Posterior cingulate gyrus (tissue), 11 donors: ENCODE measurements at regions not wholly inside any gene's neighbourhood (a gene's known extent, or its start where the extent isn't known, plus 50 kb on each side); places are given as distances from the start of the nearest gene placed in this dataset.
"Not testable (repeated sequence)": the region's sequence is repeated elsewhere in the genome, so short reads cannot be mapped to it uniquely, and the experiment has no call there.

Source experiments
- DNase-seq, 10 donors: peaks; one replicate each; pipeline versions ENCODE4 v3.0.0 to v3.0.0-alpha.2; 2020 to 2021; ENCODE audit warnings: mixed read lengths in 3 of 10
- intact Hi-C: fragments of 100-400 bp; cut with DNase I; formaldehyde crosslinking; loops from one replicate; pipeline ENCODE4 v1.15.1; 2023

DNA sequence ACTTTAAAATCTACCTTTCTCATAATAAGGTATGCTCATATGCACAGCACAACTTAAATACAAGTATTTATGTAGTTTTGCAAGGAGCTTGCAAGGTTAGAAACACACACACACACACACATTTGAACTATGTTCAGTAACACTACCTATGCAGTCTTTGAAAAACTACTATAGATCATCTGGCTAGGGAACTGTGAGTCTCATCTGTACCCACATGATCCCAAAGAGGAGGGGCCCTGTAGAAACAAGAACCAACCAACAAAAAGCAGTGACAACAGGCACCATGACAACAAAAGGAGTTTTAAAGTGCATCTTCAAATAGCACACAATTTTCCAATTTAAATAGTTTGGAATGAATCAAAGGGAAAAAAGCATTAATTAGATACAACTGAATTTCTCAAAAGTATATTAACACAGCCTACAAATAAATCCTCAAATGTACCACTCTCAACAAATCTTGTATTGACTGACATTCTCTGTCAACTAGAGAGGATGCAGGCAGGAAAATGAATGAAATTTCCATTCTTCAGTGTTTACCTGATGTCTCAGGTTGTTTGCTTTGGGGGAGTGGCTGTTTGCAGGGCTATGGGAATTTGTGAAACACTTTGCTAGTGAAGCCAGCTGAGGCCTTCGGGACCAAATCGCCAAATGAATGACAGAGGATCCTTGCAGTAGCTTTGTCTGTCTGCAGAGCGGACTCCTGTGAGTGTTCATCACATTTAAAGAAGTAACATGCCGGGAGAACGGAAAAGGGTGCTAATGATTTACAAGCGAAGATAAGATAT lies 297.6 kb downstream of the BCL2L11 start:
- DNase-seq, intact Hi-C loops: not testable (repeated sequence)

DNA sequence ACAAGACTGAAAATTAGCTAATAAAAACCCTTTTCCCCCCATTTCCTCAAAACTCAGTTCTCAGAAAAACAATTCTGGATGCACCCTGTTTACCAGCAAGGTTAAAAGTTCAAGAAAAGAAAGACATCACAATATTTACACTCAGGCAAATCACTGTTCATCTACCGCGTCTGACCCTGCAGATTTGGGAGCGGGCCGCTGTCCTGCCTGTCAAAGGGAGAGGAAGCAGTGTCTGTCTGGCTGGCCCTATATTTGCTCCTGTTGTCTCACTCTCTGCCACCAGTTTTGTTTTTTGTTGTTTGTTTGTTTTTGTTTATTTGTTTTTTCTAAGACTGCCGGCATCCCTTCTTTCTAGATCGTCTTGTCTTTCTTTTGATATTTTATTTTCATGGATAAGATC lies 299.4 kb downstream of the BCL2L11 start:
- DNase-seq = not testable (repeated sequence)

DNA sequence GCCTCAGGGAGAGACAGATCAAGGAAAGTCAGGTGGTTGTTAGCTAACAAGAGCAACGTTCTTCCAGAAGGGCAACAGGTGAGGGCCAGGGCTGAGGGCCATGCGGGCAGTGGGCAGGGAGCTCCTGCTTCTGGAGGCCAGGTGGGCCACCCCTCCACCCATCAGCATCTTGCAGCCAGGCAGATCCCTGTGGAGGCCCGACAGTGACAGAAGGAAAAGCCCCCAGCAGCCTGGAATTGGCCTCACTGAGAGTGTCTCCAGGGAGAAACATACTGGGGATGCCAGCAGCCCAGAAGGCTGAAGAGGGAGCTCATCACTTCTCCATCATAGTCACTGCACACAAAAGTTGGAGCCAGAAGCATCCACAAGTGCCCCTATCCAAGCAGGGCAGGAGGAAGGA lies 300.1 kb downstream of the BCL2L11 start:
- DNase-seq, intact Hi-C loops: not testable (repeated sequence)

More for the DNA sequence above, 299.4 kb downstream of the BCL2L11 start:
- intact Hi-C loops = not testable (repeated sequence)

DNA sequence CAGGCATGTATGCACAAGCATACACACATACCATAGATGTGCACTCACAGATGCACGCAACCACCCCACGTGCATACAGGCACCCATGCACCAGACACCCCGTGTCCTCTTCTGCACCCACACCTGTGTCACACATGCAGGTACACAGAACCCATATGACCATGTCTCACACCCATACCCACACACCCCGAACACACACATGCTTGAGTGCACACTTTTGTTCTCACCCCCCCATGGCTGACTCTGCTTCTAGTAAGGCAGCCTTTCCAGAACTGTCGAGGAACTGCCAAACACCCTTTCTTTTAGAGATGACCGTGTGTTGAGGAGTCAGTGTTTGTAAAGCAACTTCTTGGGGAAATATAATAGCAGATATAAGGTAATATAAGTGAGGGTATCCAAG lies 301.2 kb downstream of the BCL2L11 start:
- intact Hi-C loops, DNase-seq: not testable (repeated sequence)

DNA sequence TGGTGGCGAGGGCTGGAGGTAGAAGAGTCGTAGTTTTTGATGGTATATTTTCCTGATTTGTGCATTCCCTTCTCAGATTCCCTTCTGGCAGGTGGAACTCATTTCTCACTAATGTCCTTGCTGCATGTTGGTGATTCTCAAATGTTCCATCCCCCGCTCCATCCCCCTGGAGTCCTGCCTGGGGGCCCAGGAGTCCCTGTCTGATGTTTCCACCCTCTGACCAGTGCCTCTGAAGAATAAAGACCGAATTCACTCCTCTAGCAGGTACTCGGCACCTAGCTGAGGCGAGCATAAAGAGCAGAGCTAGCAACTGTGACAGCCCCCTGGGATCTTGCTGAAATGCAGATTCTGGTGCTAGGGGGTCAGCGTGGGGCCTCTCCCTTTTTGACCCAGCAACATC lies 301.8 kb downstream of the BCL2L11 start:
- intact Hi-C loops, DNase-seq: not testable (repeated sequence)

DNA sequence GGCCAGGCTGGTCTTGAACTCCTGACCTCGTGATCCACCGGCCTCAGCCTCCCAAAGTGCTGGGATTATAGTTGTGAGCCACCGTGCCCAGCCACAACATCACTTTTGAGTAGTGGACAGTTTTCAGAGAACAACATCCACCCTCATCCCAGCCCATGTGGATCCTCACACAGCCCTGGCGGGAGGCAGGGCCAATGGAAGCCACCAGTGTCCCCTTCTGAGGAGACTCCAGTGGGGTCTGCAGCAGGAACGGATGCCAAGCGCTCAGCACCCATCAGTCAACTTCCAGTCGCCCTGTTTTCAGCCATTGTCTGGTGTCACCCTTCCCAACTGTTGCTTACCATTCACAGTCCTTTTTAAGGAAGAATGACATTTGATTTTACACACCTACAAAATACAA lies 302.5 kb downstream of the BCL2L11 start:
- DNase-seq, intact Hi-C loops: not testable (repeated sequence)

DNA sequence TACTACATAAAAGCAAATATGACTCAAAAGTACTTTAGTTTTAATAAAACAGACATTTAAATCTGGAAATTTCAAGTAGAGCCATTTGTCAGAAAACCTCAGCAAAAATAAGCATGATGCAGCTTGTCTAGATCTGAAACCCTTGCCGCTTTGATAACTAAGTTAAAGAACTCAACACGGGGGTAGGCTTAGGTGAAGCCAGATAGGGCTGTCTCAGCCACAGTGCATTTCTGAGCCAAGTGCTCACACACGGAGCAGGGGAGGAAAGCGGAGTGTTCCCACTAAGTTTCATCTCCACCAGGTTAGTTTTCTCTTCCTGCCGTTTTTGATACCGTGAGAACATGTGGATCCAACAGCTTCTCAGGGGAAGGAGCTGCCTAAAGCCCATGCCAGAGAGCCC lies 303.5 kb downstream of the BCL2L11 start:
- intact Hi-C loops, DNase-seq: not testable (repeated sequence)

DNA sequence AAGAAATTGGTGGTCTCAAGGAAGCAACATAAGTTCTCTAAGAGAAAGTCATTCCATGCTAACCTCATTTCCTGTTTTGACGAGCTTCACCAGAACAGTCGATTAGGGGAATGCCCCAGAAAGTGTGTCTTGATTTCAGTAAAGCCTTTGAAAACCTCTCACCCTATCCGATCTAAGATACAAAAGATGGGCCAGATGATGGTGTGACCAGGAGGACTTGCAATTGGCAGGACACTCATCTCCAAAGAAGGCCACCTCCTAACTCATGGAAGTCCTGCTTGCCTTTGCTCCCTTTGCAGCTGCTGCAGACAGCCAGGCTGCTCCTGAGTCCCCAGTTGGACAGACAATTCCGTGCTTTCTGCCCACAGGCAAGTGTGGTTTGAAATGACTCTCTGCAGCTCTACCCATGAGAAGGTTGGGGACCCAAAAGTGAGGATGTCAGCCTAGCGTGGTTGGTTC lies 304.2 kb downstream of the BCL2L11 start:
- DNase-seq, intact Hi-C loops: not testable (repeated sequence)

DNA sequence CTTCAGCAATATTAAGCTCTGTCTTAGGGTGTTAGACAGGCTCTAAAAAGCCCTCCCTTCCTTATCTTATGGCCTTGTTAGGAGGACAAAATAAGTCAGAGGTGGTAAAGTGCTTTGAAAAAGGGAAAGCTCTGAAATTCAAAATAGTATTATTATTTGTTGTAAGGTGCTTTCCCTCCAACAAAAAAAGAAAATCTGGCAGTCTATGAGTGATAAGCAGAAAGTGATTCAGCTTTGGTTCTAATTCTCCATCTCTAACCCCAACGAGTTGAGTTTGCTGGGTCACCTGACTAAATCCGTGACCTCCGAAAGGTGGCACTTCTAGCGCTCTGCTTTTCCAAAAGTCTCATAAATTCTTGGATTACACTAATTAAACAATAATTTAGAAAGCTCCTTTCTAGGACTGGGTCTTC lies 305.1 kb downstream of the BCL2L11 start:
- DNase-seq, intact Hi-C loops: not testable (repeated sequence)

DNA sequence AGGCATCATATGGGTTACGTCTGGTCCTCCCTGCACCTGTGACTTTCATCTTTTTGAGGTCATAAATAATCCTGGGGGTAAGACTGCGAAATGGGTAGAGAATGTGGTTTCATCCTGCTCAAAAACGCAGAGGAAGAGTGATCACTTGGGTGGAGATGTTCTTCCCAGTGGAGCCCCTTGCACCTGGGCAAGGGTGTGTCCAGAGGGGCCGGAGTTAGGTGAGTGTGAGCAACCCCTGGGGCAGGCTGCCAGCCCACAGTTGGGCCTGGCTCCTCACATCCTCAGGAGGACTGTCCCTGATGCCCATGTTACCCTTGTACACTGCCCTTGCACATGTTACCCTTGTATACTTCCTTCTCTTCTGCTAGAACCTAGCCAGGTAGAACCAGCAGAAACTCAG lies 306.6 kb downstream of the BCL2L11 start:
- intact Hi-C loops, DNase-seq: not testable (repeated sequence)

DNA sequence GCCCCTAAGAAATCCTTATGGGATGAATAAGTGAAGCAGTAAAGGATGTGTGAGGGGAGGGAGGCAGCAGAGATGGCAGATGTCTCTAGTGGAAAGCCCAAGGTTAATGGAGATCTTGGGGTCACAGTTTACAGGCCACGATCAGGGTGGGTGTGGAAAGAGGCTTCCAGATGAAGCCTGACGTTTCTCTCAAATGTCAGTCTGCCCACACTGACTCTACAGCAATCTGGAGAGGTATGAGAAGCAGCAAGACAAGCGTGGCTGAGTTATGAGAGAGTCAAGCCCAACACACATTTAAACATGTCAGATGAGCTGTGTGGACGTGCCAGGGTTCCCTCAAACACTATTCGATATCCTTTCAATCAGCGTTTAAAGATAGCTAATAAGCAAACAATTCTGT lies 308.2 kb downstream of the BCL2L11 start:
- intact Hi-C loops, DNase-seq: not testable (repeated sequence)

DNA sequence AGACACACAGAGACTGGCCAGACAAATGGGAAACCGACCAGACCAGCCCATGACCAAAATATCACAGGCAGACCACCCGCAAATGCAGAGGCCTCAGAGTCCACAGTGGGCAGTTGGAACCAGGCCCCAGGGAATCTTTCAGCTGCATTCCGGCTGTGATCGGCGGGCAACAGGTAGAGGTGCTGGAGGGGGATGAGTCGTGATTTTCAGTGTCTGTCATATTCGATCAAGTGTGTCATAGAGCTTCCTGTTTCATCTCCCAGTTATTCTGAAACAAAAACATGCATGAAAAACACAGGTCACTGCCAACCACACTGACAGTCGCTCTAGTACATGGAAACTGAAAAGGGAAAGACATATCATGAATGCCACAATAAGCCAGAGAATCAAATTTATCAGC lies 308.6 kb downstream of the BCL2L11 start:
- DNase-seq, intact Hi-C loops: not testable (repeated sequence)

DNA sequence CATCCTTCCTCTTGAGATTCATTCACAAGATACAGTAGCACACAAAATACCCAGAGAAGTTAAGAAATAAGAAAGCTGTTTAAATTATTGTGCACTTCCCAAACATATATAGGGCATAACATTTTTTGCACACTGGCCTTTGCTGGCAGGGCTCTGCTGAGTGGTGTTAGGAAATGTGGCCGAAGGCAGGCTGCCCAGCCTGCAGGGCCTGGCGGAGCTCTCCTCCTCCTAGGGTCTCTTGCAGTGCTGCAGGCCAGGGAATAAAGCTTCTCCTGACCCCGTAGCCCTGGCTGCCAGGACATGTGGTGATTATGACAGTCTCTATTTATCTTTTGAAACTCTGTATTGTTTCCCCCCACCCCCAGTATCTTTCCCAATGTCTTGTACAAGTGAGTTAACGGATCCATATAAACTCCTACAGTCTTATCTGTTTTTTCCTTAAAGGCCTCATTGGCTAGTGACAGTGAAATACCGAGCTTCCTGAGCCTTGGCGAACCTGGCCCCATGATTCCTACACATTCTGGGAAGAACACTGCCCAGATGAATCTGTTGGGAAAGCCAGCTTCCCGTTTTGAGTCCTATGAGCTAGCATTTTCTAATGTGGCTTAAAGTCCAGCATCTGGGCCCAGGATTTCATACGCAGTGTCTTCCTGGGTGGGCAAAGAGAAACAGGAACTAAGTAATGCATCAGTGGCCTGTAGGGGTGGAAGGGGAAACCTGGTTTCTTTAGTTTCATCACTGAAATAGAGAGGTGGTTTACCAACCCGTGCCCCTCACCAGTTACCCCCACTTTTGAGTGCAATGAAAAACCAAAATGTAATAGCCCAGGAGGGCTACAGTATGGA lies 310.3 kb downstream of the BCL2L11 start:
- not testable (repeated sequence) for DNase-seq

DNA sequence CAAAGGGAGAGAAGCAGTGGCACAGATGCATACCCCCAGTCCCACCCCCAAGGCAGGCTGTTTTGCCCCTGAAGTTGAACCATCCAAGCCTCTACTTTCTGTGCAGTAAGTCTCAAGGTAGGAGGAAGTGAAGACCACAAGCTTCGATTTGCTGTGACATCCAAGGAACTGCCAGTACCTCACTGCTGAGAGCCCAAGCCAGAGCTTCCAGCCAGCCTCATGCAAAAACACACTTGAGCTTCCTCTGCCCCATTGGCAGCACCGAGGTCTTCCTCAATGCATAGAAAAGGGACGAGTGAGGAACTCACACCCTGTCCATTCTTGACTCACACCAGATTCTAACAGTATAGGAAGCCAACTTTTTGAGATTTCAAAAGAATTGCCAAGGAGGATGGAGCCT lies 311.7 kb downstream of the BCL2L11 start:
- intact Hi-C loops, DNase-seq: not testable (repeated sequence)

More for the DNA sequence above, 310.3 kb downstream of the BCL2L11 start:
- intact Hi-C loops = not testable (repeated sequence)

DNA sequence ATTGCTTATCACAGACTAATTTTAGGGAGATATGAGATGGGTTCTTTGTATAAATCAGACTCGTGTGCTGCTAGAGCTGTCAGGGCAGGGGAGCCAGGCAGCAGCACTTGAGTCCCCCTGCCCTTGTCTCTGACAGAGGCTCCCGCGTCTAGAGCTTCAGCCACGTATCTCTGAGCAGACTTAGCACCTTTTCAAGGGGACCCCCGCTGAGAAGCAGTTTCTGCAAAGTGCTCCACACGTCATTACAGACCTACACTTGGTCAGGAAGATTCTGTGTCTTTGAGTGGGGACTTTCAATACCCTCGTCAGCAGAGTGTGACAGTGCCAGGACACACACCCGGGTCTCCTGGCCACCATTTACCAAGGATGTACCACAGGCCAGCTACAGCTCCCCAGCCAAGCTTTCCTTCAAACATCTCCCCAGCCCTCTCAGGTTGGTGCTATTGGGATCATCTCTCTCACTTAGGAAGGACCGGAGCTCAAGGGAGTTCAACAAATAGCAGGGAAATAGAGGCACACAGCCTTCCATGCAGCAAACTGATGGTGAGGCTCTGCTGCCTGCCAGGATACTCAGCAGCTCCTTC lies 312.3 kb downstream of the BCL2L11 start:
- DNase-seq, intact Hi-C loops: not testable (repeated sequence)

DNA sequence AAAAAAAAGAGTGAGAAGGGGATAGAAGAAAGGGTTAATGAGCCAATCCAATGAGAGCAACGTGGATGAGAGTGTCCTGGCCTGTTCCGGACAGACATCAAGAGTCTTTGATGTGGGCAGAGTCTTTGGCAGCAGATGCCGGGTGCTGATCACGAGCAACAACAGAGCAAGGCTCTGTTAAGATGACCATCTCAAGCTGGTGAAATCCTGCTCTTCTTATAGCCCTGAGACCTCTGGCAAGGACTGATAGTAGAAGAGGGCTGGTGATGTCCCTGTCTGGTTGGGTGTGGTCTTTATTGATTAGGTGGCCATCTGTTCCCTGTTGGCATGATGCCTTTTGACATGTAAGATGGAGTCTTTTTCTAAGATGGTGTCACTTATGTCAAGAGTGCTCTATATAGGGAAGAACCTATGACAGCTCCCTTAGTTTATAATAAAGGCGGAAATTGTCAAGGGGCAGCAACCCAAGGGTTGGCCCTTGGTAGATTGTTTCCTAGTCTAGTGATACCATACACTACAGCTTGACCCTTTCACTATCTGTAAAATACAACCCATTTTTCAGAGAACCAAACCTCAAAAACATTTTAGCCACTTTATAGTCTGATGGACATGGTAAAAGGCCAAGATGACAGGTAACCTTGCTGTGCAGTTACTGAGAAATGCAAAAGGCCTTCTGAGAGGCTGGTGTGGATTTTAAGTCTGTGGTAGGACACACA lies 313.3 kb downstream of the BCL2L11 start:
- intact Hi-C loops = not testable (repeated sequence)

DNA sequence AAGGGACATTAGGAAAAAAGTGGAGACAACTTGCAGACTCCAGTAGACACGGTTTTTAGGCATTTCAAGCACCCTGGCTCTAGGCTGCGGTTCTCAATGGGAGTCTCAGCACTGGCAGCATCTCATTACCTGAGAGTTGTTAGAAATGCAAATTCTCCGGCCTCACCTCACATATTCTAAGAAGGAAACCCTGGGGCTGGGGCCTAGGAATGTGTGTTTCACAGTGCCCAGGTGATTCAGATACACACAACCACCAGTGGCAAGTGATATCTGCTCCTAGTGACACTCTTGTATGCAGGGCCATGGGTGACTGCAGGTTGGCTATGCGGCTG lies 313.9 kb downstream of the BCL2L11 start:
- intact Hi-C loops, DNase-seq: not testable (repeated sequence)

More for the DNA sequence above, 313.3 kb downstream of the BCL2L11 start:
- DNase-seq = not testable (repeated sequence)

DNA sequence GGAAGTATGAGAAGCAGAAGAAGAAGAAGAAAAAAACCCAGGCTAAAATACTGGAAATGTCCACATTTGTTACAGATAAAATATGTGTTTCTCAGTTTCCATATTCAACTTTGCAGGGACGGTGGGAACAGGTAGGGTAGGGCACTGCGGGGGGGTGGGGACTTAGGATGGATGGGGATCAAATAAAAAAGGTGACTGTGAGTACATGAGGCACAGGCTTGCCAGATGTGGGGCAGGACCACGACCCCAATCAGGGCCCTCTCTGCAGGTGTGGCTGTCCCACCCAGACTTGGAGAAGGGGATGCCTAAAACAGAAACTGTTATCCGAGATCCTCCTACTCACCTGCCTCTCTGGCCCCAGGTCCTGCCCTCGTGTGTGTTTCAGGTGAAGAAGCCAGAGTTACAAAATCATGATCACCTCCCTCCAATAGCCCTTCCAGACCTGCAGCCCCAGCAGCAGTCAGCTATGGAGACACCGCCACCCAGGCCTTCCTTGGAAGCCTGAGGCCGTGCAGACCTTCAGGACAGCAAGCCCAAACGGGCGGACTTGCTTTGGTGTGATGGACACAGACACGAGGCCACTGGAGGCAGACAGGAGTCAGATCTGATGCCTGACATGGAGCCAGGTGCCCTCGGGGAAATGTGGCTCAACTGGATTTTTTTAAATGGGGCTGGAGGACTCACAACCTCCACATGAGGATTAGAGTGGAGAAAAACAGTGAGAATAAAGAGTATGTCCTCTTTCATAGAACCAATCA lies 315.0 kb downstream of the BCL2L11 start:
- intact Hi-C loops, DNase-seq: not testable (repeated sequence)

DNA sequence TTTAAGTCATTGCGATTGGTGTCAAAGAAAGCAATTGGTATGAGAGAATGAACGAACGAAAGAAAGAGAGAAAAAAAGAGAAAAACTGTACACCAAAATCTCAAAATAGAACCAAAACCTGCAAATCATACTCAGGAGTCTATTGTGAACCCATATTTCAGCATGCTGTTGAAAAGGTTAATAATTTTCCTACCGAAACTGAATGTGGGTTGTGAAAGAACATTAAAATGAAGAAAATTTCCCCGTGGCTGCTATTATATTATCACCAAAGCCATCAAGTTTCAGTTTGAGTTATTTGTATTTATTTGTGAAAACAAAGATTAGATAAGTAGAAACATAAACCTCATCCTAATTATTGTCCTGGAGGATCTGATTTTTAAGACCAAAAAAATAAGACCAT lies 315.7 kb downstream of the BCL2L11 start:
- intact Hi-C loops, DNase-seq: not testable (repeated sequence)
